GM18861 (cell line): ENCODE measurements at regions not wholly inside any gene's neighbourhood (a gene's known extent, or its start where the extent isn't known, plus 50 kb on each side); places are given as distances from the start of the nearest gene placed in this dataset.

Experiments
- ATAC-seq: cut with Tn5 transposase; IDR thresholded peaks from one replicate; pipeline ENCODE4 v1.9.1; 2021; ENCODE audit not compliant: unreplicated experiment

DNA sequence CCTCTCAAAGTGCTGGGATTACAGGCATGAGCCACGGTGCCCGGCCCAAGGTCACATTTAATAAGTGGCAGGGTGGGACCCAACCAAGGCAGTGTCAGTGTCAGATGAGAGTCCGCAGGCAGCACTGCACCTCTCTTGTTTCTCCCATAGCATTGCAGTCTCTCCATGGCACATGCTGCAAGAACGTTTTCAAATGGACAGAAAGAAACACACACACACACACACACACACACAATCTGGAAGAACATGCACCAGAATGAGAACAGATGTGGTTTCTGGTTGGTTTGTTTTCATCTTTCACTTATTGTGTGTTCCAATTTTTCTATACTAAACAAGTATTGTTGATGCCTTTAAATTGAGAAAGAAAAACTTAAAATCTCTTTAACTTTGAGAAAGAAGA is 126.5 kb downstream of the SYF2 start:
- ATAC-seq: no peak

GRCh38 chr1:25104932-25105561 is 127.3 kb downstream of the SYF2 start:
- ATAC-seq: no peak

DNA sequence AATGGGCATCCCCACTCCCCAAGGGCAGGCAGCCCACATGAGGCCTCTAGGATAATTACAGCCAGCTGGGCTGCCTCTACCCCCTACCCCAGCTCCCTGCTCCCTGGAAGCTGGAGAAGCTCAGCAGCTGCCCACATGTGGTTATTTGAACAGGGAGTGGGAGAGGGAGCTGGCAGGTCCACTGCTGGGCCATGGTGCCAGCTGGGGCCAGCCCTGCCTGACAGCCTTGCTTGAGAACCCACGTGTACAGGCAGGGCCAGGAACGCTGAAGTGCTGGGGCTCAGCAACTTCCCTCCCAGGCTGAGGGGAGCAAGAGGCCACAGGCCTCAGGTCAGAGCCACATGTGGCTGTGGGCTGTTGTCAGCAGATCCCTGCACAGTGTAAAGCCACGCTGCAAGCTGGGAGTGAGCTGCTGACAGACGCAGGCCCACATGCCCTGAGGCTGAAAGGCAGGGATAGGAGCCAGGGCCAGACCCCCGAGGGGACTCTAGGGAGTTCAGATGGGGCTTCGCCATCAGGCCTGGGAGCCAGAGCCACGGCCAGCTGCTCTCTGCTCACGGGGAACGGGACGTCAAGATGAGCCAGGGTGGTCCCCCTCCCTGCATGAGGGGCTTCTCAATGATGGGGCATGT is 129.0 kb downstream of the SYF2 start:
- no peak for ATAC-seq

GRCh38 chr1:25100151-25100833 is 132.0 kb downstream of the SYF2 start:
- no peak for ATAC-seq

- ATAC-seq: no peak
Observed at GRCh38 chr1:25099343-25099951, 132.9 kb downstream of the SYF2 start.

DNA sequence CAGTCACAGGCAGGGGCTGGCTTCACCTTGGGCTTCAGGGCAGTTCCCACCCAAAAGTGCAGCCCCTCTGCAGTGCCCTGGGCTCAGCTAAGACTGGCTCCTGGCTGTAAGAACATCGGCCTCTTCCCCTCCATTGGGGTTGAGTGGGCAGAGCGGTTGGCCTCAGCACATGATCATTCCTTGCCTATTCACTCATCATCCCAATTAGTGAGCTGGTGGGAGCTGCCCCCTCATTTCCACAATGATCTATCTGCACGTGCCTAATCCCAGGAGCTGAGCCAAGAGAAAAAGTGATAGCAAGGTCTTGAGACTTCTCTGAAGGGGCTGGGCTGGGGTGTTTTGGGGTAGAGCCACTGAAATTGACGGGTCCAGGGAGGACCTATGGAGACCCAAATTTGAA is 133.6 kb downstream of the SYF2 start:
- ATAC-seq: no peak

GRCh38 chr1:25096307-25097150 is 135.8 kb downstream of the SYF2 start:
- ATAC-seq: no peak

DNA sequence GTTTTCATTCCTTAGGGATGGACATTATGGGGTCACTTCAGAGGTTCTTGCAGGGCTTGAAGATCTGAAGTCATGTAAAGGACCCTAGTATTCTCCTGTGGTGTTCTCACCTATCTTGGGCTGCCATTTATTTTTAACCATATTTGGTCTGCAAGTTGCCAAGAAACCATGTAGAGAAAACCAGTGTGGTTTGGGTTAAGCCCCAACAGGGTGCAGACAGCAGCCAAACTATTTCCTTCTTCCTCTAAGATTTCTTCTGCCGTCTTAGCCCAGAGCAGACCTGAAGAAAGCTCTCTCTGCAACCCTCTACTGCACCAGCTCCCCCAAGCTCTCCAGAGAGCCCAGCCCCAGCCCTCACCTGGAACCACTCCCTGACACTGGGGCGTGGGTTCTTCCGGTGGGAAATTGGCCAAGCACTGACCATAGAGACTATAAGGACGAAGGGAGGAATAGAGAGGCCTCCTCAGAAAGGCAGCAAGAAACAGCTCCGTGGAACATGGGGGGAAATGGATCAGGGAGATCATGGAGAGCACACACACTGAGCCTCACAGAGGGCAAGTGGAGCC is 136.6 kb downstream of the SYF2 start:
- ATAC-seq: no peak

DNA sequence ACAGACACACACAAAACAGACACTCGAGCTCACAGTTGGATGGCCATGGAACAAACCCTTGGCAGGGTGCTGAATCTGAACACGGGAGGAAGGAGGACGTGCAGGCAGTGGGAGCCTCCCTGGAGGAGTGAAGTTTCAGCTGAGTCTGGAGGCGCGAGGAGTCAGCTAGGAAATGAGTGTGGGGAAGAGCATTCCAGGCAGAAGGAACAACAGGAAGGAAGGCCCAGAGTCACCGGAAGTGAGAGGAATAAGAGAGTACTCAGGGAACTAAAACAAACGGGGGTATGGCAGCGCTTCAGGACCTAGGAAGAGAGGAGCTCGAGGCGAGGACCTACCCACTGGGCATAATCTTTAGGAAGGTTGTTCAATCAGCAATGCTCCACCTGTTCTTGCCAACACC is 137.3 kb downstream of the SYF2 start:
- ATAC-seq: no peak

DNA sequence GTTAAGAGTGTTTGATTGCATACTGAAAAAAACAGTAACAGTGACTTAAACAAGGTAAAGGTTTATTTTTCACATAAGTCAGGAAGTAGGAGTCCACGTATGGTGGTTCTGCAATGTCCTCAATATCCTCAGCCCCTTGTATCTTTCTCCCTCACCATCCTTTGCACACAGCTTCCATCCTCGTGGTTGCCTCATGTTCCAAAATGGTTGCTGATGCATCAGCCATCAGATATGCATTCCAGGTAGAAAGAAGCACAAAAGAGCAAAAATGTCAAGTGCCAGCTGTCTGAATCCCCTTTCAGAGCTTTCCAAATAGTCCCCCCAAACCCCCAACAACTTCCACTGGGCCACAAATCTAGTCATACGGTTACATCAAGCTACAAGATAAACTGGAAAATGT is 138.1 kb downstream of the SYF2 start:
- ATAC-seq: no peak

DNA sequence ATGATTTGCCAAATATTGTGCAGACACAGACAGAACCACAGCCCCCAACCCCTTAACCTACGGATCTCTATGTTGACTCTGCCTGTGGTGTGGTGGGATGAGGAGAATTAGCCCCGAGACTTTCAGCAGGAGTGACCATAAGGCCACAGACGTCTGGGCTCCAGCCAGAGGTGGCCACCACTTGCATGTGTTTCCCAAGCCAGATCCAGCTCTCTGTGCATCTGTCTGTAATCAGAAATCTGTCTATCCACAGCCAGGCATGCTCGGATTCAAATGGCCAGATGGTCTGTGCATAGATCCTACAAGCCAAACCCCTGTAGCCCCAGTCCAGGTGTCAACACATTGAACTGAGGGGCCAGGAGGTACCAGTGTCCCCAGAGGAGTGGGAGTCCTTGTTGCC is 140.6 kb downstream of the SYF2 start:
- ATAC-seq: no peak

GRCh38 chr1:25090707-25091422 is 141.4 kb downstream of the SYF2 start:
- no peak for ATAC-seq

DNA sequence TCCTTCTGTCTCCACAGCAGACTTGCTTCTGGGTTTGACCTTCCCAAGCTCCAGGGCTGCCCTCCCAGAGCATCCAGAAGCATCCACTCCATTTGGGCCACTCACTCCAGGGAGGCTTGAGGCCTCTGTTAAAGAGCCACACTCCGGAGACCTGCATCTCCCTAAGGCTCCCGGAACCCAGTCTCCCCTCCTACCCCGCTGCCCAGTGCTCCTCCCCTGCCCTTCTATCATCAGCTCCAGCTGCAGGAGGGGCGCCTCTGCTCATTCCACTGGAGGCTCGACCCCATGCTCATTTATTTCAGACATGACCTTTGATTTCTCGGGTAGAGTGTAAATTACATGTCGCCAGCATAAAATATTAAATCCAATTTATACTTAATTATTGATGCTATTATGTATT is 142.5 kb downstream of the SYF2 start:
- no peak for ATAC-seq

GRCh38 chr1:25088946-25089345 is 143.4 kb downstream of the SYF2 start:
- no peak for ATAC-seq

DNA sequence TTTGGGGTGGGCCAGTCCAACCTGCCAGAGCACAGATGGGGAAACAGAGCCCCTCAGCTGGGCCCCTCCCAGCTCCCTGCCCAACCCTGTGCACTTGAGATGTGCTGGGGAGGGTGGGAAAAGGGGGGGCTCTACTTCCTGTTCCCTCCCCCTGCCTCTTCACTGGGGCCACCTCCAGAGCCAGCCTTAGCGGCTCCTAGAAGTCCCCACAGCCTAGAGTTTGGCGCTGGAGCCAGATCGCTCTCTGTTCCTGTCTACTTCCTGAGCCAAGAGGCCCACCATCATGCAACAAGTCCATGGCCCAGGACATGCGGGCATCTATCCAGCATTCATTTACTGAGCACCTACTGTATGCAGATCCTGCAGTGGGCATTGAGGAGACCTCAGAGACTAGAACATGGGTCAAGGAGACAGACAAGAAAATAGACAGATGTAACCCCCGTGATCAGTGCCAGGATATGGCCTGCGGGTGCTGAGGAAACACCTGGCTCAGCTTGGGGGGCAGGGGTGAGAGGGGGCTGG is 144.1 kb downstream of the SYF2 start:
- no peak for ATAC-seq

DNA sequence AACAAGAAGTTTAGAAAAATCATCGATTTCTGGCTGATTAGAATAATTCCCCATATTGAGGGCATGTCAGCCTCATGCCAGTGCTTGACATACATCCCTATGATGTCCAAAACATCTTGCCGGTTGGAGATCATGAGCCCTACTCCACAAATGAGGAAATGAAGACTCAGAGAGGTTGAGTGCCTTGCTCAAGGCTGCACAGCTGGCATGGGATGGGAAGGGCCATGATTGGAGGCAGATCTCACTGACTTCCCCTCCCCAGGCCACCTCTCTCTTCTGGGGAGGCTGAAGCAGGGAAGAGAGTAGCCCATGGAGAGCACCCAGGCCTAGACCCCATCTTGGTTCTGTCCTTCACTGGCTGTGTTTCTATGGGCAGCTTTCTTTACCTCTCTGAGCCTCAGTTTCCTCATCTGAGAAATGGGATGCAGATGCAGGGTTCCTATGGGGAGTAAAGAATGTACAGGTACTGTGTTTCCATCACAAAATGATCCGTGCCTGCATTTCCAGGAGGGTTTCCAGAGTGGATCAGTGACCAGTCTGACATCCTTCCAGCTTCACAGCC is 145.7 kb downstream of the SYF2 start:
- ATAC-seq: no peak

DNA sequence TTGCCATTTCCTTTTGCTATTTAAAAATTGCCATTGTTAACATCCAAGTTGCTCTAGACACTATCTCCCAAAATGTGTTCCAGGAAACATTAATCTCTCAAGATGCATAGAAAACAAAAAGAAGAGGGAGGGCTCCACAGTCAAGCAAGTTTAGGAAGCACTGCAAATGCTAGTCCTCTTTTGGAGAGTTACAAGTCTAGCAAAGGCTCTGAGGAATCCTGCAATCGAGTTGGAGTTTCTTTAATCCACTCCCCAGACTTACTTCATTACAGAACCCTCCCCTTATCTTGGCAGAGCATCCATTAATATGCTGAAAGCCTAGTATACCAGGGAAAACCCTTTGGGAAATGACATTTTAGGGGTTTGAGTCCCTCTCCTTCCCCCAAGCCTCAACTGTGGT is 147.9 kb downstream of the SYF2 start:
- no peak for ATAC-seq

DNA sequence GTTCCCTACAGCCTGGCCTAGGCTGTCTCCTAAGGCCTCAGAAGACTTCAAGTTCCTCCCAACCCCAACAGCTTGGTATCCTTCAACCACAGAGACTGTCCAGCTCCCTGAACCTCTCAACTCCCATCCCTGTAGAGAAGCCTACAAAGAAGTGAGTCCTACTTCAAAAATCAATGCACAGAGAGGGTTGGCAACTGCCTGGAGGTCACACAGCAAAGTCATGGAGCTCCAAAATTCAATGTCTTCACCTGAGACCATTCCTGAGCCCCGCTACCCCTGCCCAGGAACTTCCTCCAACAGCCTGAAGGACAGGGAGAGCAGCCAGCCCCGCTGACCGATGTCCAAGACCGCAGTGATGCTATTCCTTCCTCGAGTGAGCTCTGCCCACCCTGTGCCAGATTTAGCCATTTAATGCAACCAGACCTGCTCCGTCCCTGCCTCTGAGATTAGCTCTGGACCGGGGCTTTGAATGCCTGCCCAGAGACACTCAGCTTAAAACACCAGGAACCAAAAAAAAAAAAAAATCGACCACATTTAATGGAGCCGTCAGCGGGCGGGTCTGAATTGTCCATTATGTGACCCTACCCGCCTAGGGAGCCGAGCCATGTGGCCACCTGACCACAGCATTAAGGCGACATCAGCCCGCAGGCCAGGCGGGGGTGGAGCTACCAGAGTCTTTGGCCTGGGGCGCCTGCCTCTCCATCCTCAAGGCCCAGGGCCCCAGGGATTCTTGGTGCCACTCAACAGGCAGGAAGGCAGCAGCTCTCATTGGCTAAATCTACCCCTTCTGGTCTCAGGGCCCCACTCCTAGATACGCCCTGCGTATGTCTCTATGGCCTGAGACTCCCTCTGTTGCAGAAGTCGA is 148.6 kb downstream of the SYF2 start:
- ATAC-seq: no peak

GRCh38 chr1:25082995-25083394 is 149.3 kb downstream of the SYF2 start:
- ATAC-seq: no peak
